Natural killer cell (primary cell): ENCODE measurements at regions not wholly inside any gene's neighbourhood (a gene's known extent, or its start where the extent isn't known, plus 50 kb on each side); places are given as distances from the start of the nearest gene placed in this dataset.
"Not testable (repeated sequence)": the region's sequence is repeated elsewhere in the genome, so short reads cannot be mapped to it uniquely, and the experiment has no call there.

Source experiments
- ATAC-seq, 3 donors: fragments of 150-1000 bp in 2 of 3; fragments of 200-7000 bp in 1 of 3; cut with Tn5 transposase; 1 replicate in 1 of 3; 2 replicates in 2 of 3; pipeline ENCODE4 v1.10.0; 2021; ENCODE audit warnings: mild to moderate bottlenecking in 2 of 3, moderate library complexity in 2 of 3
- DNase-seq, 2 donors: peaks; one replicate each; pipeline versions ENCODE4 v3.0.0 to v3.0.0-alpha.2; 2013 to 2021; ENCODE audit warnings: mixed read lengths in 1 of 2
- H3K27ac ChIP-seq: one replicate; pipeline ENCODE4 v1.5.1; 2013; ENCODE audit warnings: mild to moderate bottlenecking, low read length
- H3K27me3 ChIP-seq: one replicate; pipeline ENCODE4 v1.6.1; 2013; ENCODE audit warnings: low read length; ENCODE audit not compliant: control insufficient read depth, insufficient read depth
- H3K36me3 ChIP-seq: one replicate; pipeline ENCODE4 v1.6.1; 2013; ENCODE audit warnings: low read length; ENCODE audit not compliant: control insufficient read depth, insufficient read depth
- H3K4me1 ChIP-seq: one replicate; pipeline ENCODE4 v1.6.1; 2013; ENCODE audit warnings: low read length; ENCODE audit not compliant: control insufficient read depth, insufficient read depth
- H3K4me3 ChIP-seq: one replicate; pipeline ENCODE4 v1.5.1; 2013; ENCODE audit warnings: low read length
- H3K9me3 ChIP-seq: one replicate; pipeline ENCODE4 v1.6.1; 2013; ENCODE audit warnings: low read length; ENCODE audit not compliant: control insufficient read depth, insufficient read depth
- H3K27ac Mint-ChIP-seq, 2 donors: one replicate each; pipeline ENCODE4 v1.8.0; 2022; ENCODE audit warnings: mild to moderate bottlenecking in 2 of 2, mixed read lengths in 2 of 2, moderate library complexity in 1 of 2
- H3K27me3 Mint-ChIP-seq, 2 donors: one replicate each; pipeline ENCODE4 v1.8.0; 2022; ENCODE audit warnings: low read depth in 2 of 2, mixed read lengths in 2 of 2
- H3K36me3 Mint-ChIP-seq: one replicate; pipeline ENCODE4 v1.8.0; 2022; ENCODE audit warnings: mixed read lengths
- H3K4me1 Mint-ChIP-seq, 2 donors: one replicate each; pipeline ENCODE4 v1.8.0; 2022; ENCODE audit warnings: mixed read lengths in 2 of 2
- H3K4me3 Mint-ChIP-seq: one replicate; pipeline ENCODE4 v1.8.0; 2022; ENCODE audit warnings: mild to moderate bottlenecking, moderate library complexity, mixed read lengths
- H3K9me3 Mint-ChIP-seq, 2 donors: one replicate each; pipeline ENCODE4 v1.8.0; 2022; ENCODE audit warnings: mixed read lengths in 2 of 2
- CTCF ChIP-seq: fragments of 200-600 bp; IDR thresholded peaks from one replicate; pipeline ENCODE4 v1.8.0; 2022; ENCODE audit warnings: antibody characterized with exemption
- WGBS: methylation state at CpG from one replicate; pipeline ENCODE4 v1.1.7; 2013; ENCODE audit warnings: missing lambda C conversion rate; ENCODE audit not compliant: insufficient coverage; 5-methylcytosine and 5-hydroxymethylcytosine counted together
- intact Hi-C: fragments of 100-400 bp; cut with micrococcal nuclease; formaldehyde crosslinking; loops from one replicate; pipeline ENCODE4 v1.14.2; 2022

- intact Hi-C loops, result no loop called here
- Mint-ChIP-seq H3K36me3 (no peaks in the 10 kb centered on the region), H3K27ac (no peak overlapping the region), H3K4me3 (no peak overlapping the region), H3K9me3 (peaks cover 0 to 2% of the 10 kb centered on the region in 2 donors), H3K4me1 (no peaks in the 10 kb centered on the region), H3K27me3 (peaks cover 0 to 7% of the 10 kb centered on the region in 2 donors)
- Histone ChIP-seq H3K27ac (no peak overlapping the region), H3K4me3 (no peak overlapping the region), H3K9me3 (peaks cover 5% of the 10 kb centered on the region), H3K36me3 (no peaks in the 10 kb centered on the region), H3K27me3 (no peaks in the 10 kb centered on the region), H3K4me1 (no peaks in the 10 kb centered on the region)
- ATAC-seq (no peak), DNase-seq (no peak)
- no peak for TF ChIP-seq CTCF
- 93% methylated on average over 3 of the region's 4 CpGs for WGBS
Measured at GRCh38 chrX:87961471-87961870, 443.9 kb downstream of the KLHL4 start.

- Histone ChIP-seq H3K4me1 (no peaks in the 10 kb centered on the region), H3K27me3 (no peaks in the 10 kb centered on the region), H3K27ac (no peak overlapping the region), H3K4me3 (no peak overlapping the region), H3K36me3 (no peaks in the 10 kb centered on the region), H3K9me3 (no peaks in the 10 kb centered on the region)
- H3K27ac Mint-ChIP-seq, result no peak overlapping the region
- H3K4me3 Mint-ChIP-seq, result no peak overlapping the region
- H3K9me3 Mint-ChIP-seq, result peaks cover 0 to 12% of the 10 kb centered on the region in 2 donors
- H3K4me1 Mint-ChIP-seq, result no peaks in the 10 kb centered on the region
- no peaks in the 10 kb centered on the region for H3K27me3 Mint-ChIP-seq
- no CpG with 5 or more reads among the region's 2 CpGs for WGBS
- DNase-seq (no peak), ATAC-seq (no peak)
- intact Hi-C loops, result no loop called here
- no peak for TF ChIP-seq CTCF
- H3K36me3 Mint-ChIP-seq, result no peaks in the 10 kb centered on the region
Measured at GRCh38 chrX:87968118-87968517, 450.5 kb downstream of the KLHL4 start.

DNA sequence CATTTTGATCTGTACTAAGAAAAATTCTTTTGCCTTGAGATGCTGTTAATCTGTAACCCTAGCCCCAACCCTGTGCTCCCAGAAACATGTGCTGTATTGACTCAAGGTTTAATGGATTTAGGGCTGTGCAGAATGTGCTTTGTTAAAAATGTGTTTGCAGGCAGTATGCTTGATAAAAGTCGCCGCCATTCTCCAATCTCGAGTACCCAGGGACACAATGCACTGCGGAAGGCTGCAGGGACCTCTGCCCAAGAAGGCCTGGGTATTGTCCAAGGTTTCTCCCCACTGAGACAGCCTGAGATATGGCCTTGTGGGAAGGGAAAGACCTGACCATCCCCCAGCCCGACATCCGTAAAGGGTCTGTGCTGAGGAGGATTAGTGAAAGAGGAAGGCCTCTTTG is 454.5 kb downstream of the KLHL4 start:
- peaks cover 0 to 14% of the 10 kb centered on the region in 2 donors for H3K9me3 Mint-ChIP-seq
- H3K36me3 ChIP-seq, H3K27ac ChIP-seq, H3K36me3 Mint-ChIP-seq, H3K4me1 Mint-ChIP-seq, H3K27ac Mint-ChIP-seq, H3K27me3 ChIP-seq, DNase-seq, ATAC-seq, intact Hi-C loops, H3K4me1 ChIP-seq, H3K27me3 Mint-ChIP-seq, H3K4me3 Mint-ChIP-seq, H3K4me3 ChIP-seq, H3K9me3 ChIP-seq: not testable (repeated sequence)
- WGBS, result 83% methylated on average over 4 of the region's 6 CpGs

DNA sequence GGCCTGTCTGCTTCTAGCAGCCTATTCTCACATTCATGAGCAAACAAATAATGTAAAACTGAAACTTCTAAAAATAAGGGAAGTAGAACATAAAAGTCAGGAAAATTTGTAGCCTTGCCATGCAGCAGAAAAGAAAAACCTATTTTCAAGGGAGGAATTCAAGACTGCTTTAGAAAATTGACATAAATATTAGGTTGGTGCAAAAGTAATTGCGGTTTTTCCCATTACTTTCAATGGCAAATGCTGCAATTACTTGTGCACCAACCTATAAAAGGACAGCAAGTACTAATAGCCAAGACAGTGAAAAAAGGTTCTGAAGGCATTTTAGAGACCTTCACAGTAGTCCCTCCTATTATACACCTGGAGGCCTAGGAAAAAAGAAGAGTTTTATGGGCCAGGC is 457.8 kb downstream of the KLHL4 start:
- H3K27me3 Mint-ChIP-seq, result no peaks in the 10 kb centered on the region
- no peak for TF ChIP-seq CTCF
- Histone ChIP-seq H3K27me3 (no peaks in the 10 kb centered on the region), H3K36me3 (no peaks in the 10 kb centered on the region), H3K27ac (no peak overlapping the region), H3K4me3 (no peak overlapping the region), H3K4me1 (no peaks in the 10 kb centered on the region), H3K9me3 (peaks cover 6% of the 10 kb centered on the region)
- H3K4me1 Mint-ChIP-seq, result no peaks in the 10 kb centered on the region
- ATAC-seq, result no peak
- H3K9me3 Mint-ChIP-seq, result peaks cover 0 to 12% of the 10 kb centered on the region in 2 donors
- DNase-seq, result no peak
- H3K36me3 Mint-ChIP-seq, result no peaks in the 10 kb centered on the region
- intact Hi-C loops, result no loop called here
- no peak overlapping the region for H3K4me3 Mint-ChIP-seq
- WGBS, result no CpG with 5 or more reads among the region's 1 CpG
- no peak overlapping the region for H3K27ac Mint-ChIP-seq

DNA sequence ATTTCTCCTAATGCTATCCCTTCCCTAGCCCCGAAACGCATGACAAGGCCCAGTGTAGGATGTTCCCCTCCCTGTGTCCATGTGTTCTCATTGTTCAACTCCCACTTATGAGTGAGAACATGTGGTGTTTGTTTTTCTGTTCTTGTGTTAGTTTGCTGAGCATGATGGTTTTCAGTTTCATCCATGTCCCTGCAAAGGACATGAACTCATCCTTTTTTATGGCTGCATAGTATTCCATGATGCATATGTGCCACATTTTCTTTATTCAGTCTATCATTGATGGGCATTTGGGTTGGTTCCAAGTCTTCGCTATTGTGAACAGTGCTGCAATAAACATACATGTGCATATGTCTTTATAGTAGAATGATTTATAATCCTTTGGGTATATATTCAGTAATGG is 490.3 kb downstream of the KLHL4 start:
- H3K27me3 Mint-ChIP-seq, H3K27ac ChIP-seq, H3K9me3 ChIP-seq, ATAC-seq, intact Hi-C loops, H3K36me3 Mint-ChIP-seq, DNase-seq, H3K4me1 ChIP-seq, H3K36me3 ChIP-seq, H3K27ac Mint-ChIP-seq, H3K4me3 ChIP-seq, H3K4me1 Mint-ChIP-seq, H3K4me3 Mint-ChIP-seq, H3K27me3 ChIP-seq, H3K9me3 Mint-ChIP-seq: not testable (repeated sequence)
- no CpG with 5 or more reads among the region's 3 CpGs for WGBS
